C4-2B (cell line): ENCODE measurements at regions not wholly inside any gene's neighbourhood (a gene's known extent, or its start where the extent isn't known, plus 50 kb on each side); places are given as distances from the start of the nearest gene placed in this dataset.

Experiments used
- H3K27ac ChIP-seq: fragments of 450-650 bp; 2 replicates; pipeline ENCODE4 v1.5.1; 2017
- CTCF ChIP-seq: fragments of 450-650 bp; conservative IDR thresholded peaks from 2 replicates; pipeline ENCODE4 v1.5.1; 2017; ENCODE audit warnings: mild to moderate bottlenecking
- ZFX ChIP-seq: fragments of 450-650 bp; IDR thresholded peaks from 2 replicates; pipeline ENCODE4 v1.6.1; 2017

DNA sequence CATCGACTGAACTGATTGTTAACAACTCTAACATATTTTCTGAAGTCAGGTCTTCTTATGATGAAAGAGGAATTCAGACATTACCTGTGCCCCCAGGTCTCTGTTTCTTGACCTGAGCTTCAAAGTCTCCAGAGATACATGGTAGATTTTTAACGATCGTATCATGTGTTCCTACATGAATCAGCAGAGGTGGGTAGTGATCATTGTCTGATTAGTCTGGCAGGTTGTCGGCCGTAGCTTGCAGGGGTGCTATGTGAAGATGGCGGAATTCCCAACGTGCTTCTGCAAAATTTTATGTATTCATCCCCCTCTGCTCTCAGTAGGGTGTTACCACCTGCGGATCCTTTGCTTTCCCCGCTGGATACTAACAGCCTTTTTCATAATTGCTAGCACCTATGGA lies 581.9 kb downstream of the GATA3 start:
- TF ChIP-seq ZFX (no peak), CTCF (no peak)
- no peak overlapping the region for H3K27ac ChIP-seq

DNA sequence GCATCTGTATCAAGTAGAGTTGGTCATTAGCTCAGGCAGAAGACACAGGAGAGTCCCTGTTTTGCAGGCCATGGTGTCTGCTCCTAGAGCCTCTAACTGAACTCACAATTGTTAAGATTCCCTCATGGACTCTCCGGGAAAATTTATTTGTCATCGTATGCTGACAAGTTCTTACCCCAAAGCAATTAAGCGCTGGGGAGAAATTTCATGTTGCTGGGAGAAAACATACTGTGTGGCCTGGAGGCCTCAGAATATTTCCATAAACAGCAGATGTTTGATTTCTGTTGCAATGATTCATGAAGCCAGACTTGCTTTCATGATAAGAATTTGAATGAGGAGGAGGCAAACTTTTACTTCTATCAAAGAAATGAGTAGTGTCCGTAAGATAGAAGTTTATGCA lies 583.2 kb downstream of the GATA3 start:
- TF ChIP-seq CTCF (no peak), ZFX (no peak)
- H3K27ac ChIP-seq = no peak overlapping the region

GRCh38 chr10:8638088-8638672 lies 583.7 kb downstream of the GATA3 start:
- H3K27ac ChIP-seq = no peak overlapping the region
- TF ChIP-seq CTCF (no peak), ZFX (no peak)

DNA sequence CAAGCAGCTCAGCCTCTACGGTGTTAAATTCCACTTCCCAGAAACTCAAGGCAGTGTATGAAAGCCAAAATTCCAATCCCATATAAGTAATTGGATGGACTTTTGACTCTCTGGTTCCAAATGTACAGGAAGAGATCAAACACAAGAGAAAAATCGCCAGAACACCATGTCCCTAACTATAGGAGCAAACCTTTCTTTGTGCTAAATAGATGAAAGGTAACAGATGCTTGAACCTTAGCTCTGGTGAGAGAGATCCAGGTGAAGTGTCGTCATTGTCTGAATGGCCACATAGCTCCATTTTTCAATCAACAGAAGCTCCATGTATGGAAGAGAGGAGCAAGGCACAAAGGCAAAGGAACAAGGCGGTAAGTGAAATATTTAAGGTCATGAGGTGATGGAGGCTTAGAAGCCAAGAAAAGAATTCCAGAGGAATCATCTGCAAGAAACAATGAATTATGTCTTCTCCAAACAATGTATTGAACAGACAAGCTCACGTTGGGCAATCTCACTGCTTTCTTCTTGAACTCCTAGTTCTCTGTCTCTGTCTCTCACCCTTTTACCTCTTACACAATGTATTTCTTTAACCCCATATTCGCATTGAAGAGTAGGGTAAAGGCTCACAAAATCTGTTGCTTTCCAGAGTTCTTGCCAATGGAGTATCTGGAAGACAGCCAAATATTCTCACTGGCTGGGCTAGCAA lies 585.1 kb downstream of the GATA3 start:
- no peak overlapping the region for H3K27ac ChIP-seq
- TF ChIP-seq CTCF (no peak), ZFX (no peak)

DNA sequence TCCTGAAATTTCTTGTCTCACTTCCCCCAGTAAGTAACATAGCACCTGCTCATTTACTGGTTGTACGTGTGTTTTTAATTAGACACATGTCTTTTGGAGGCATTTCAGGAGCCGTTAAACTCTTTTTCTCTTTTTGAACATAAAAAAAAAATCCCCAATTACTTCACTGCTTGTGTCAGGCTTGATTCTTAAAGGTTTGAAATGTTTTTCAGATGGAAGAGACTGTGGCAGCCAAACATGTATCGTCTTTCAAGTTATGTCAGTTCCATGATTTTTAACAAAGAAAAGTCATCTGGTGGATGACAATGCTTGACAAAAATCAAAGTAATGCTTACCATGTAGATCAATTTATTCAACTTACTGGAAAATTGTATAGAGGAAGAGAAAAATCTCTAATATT lies 585.8 kb downstream of the GATA3 start:
- no peak overlapping the region for H3K27ac ChIP-seq
- no peak for TF ChIP-seq CTCF
- no peak for TF ChIP-seq ZFX

DNA sequence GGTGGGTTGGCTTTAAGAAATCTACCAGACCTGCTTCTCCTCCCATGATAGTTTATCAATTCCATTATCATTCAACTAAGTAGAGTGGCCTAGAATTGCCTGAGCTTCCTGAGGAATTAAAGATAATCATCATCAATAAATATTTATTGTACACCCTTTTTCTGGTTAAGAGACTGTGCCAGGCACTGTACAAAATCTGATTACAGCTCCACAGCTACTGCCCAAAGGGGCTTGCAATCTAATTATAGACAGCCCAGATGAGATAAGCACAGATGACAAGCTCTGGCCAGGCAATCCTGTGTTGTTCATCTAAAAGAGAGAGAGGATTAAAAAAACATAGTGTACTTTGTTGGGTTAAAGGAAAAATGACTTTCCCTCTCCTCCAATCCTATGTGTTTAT lies 586.4 kb downstream of the GATA3 start:
- H3K27ac ChIP-seq = no peak overlapping the region
- TF ChIP-seq ZFX (no peak), CTCF (no peak)

- TF ChIP-seq CTCF = no peak
- TF ChIP-seq ZFX = no peak
- H3K27ac ChIP-seq = no peak overlapping the region
Measured at GRCh38 chr10:8656261-8656660, 601.8 kb downstream of the GATA3 start.
